COLO668 (cell line): ENCODE measurements at regions not wholly inside any gene's neighbourhood (a gene's known extent, or its start where the extent isn't known, plus 50 kb on each side); places are given as distances from the start of the nearest gene placed in this dataset.

ENCODE experiments used
- DNase-seq: peaks from one replicate; lab custom pipeline; 2025; ENCODE audit not compliant: unreplicated experiment; lab: John Stamatoyannopoulos, UW

GRCh38 chr20:60725311-60725906 is 526.7 kb upstream of the CDH4 start:
- DNase-seq = no peak

GRCh38 chr20:60727425-60727824 is 524.6 kb upstream of the CDH4 start:
- DNase-seq = no peak

DNA sequence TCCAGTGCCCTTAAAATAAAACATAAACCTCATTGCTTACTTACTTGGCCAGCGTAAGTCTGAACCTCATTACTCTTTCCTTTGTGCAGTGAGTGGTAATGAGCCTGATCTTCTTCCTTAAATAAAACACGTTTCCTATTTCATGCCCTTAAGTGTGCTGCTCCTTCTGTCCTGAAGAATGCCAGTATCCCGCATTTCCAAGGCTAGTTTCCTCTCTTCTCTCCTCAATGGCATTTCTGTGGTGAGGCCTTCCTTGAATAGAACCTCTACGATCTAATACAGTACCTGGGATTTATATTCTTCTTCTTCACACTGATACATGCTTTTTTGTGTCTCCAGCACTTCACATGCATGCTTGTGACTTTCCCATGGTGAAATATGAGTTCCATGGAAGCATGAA is 523.4 kb upstream of the CDH4 start:
- no peak for DNase-seq

- no peak for DNase-seq
These were observed 522.7 kb upstream of the CDH4 start for GRCh38 chr20:60729135-60729900.

- no peak for DNase-seq
These were observed 519.7 kb upstream of the CDH4 start for GRCh38 chr20:60732322-60732721.

DNA sequence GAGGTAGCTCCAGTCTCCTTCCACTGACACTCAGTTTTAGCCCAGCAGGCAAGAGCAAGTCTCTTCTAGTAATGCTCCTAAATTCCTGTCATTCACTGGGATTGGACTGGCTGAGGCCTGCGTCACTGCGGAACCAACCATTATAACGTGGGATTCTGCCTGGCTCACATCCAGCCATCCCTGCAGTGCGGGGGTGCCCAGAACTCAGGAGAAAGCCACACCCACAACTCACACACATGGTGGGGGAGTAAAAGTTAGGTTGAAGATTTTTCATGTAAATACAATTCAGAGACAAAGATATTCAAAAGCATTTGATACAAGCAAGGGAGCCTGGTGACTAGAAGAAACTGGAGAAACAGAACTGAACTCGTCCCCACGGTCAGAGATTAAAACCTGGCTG is 504.0 kb upstream of the CDH4 start:
- no peak for DNase-seq

DNA sequence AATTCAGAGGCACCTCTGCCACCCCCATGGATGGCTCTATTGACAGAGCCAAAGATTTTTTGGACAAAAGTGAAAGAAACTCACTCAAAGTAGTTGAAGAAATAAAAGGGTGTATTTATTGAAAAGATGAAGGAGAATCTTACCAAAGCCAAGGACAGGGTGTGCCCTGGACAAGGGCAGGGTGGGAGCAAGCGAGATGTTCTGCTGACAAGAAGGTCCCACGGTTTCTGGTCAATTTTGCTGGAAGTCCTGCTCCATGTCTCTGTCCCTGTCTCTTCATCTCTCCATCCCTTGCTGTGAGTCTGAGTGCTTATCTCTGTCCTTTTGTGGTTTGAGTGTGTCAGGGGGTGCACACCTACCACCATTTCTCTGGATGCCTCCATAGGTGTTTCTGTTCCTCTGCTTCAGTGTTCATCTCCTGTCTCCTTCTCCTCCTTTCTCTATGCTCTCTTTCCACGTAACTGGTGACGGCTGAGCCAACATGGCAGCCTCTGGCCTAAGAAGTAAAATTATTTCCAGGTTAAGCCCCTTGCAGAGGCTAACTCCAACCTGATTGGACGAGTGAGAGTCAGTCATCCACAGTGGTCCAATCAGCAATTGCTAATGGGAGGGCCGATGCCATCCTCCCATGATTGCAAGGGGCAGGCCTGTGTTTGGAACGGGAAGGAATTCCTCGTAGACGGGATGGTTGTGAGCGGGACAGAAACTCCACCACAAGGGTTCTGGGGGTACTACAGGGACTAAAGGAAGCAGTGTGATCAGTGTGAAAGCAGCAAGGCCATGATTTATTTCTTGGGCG is 502.1 kb upstream of the CDH4 start:
- DNase-seq = no peak

- no peak for DNase-seq
These were observed 501.2 kb upstream of the CDH4 start for GRCh38 chr20:60750909-60751308.

DNA sequence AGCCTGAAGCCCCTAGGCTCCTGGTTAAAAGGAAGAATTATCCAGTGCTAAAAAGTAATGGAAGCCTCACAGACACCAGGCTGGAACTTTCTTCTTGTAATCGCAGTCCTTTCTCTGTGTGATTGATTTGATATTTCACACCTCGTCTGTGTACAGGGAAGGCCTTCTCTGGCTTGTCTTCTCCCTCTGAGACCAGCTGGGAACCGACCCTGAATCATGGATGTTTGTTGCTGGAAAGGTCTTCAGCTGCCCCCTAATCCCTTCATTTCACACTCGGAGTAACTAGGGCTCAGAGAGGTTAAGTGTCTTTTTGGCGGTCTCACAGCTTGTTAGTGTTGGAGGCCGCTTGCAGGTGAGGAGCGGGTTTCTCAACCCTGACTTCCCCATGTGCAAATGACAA is 500.2 kb upstream of the CDH4 start:
- DNase-seq = no peak

GRCh38 chr20:60752741-60753420 is 499.2 kb upstream of the CDH4 start:
- DNase-seq = no peak

DNA sequence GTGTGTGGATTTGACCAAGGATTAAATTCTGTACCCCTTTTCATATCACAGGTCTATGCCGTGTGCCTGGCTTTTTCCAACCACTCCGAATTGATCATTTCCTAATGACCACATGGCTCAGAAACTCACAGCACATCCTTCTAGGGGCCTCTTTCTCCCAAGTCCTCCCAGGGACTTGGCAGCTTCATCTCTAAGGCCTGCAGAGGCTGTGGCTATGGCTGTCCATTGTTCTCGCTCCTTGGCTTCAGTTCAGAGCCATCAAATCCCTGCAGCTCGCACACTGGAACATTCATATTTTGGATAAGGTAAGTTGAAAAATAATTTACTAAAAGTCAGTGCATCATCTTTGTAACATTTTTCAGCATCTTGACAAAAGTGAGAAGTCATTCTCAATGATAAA is 497.2 kb upstream of the CDH4 start:
- no peak for DNase-seq

DNA sequence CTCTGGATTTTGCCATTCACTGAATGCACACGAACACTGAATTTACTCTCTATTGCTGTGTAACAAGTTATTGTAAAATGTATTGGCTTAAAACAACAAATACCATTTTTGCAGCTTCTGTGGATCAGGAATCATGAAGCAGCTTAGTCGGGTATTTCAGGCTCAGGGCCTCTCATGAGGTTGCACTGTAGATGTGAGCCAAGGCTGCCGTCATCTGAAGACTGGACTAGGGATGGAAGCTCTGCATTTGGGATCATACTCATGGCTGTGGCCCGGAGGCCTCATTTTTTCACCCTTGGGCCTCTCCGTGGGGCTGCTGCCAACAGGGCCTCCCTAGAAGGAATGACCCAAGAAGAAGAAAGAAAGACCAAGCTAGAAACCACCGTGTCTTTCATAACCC is 492.4 kb upstream of the CDH4 start:
- DNase-seq = no peak

GRCh38 chr20:60760256-60761000 is 491.6 kb upstream of the CDH4 start:
- no peak for DNase-seq

- DNase-seq = no peak
These were observed 491.0 kb upstream of the CDH4 start for GRCh38 chr20:60761056-60761455.

- no peak for DNase-seq
These were observed 489.7 kb upstream of the CDH4 start for GRCh38 chr20:60762386-60762785.

DNA sequence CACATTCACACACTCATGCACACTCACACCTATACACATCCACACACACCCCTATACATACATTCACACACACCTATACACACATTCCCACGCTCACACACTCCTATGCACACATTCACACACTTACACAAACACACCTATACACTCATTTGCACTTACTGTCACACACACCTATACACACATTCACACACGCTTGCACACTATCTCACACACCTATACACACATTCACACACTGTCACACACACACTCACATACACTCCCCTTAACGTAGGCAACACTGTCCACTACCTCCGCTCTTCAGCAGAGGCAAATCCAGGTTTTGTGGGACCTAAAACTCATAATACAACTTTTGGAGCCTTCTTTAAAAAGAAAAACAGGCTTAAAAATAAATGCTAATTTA is 487.7 kb upstream of the CDH4 start:
- DNase-seq = no peak

- no peak for DNase-seq
These were observed 487.3 kb upstream of the CDH4 start for GRCh38 chr20:60764771-60765170.

GRCh38 chr20:60765821-60766403 is 486.1 kb upstream of the CDH4 start:
- DNase-seq = no peak

DNA sequence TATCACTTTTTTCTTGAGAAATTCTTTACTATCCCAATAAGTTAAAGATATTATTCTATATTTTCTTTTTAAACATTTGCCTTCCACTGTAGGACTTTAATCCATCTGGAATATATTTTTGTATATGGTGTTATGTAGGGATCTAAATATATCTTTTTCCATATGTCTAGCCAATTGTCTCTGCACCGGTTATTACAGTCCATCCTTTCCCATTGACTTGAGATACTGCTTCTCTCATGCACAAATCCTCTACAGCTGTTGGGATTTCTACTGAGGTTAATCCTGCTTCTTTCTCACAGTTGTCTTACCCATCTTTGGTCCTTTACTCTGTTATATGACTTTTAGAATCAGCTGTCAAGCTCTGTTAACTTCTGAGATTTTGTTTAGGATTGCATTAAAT is 483.8 kb upstream of the CDH4 start:
- DNase-seq = no peak

DNA sequence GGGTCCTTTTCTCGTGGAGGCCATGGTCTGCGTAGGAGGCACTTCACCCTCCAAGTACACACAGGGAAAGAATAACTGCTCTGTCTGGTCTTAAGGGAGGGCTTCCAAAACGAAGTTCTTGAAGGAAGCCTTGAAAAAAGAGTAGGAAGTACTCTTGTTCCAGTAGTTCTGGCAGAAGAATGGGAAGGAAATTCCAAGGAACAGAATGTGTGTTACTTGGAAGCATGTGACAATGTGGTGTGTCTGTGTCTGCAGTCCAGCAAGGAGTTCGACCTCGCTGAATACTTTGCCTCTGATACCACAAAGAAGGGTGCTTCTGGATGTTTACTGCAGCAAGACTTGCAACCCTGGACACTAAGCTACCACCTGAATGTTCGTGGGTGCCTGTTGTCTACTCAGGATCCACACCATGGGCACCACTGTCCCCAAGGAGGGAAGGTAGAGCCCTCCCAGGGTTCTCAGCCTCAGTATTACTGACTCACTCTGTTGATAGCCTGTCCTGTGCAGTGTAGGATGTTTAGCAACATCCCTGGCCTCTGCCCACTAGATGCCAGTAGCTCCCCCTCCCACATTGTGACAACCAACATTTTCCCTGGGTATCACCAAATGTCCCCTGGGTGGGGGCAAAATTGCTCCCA is 471.6 kb upstream of the CDH4 start:
- DNase-seq = no peak
